Kidney (tissue), 13 donors: ENCODE measurements at regions not wholly inside any gene's neighbourhood (a gene's known extent, or its start where the extent isn't known, plus 50 kb on each side); places are given as distances from the start of the nearest gene placed in this dataset.

ENCODE experiments used
- DNase-seq, 5 donors: peaks; one replicate each; pipeline ENCODE4 v3.0.0-alpha.2; 2013 to 2020
- FAIRE-seq: peaks from 2 replicates; lab custom pipeline; 2012; peaks lifted over from hg19 to GRCh38; lab: Jason Lieb, UNC
- H3K27ac ChIP-seq, 2 donors: one replicate each; pipeline ENCODE4 v1.7.0; 2013; ENCODE audit warnings: low read depth in 2 of 2, low read length in 2 of 2, inconsistent platforms in 1 of 2
- H3K27me3 ChIP-seq: one replicate; pipeline ENCODE4 v1.7.1; 2013; ENCODE audit warnings: low read length, inconsistent platforms; ENCODE audit not compliant: control insufficient read depth, insufficient read depth
- H3K36me3 ChIP-seq, 3 donors: one replicate each; pipeline versions ENCODE4 v1.7.0 to v1.7.1; 2013; ENCODE audit warnings: low read length in 3 of 3, control low read depth in 1 of 3, inconsistent platforms in 1 of 3; ENCODE audit not compliant: insufficient read depth in 3 of 3, control insufficient read depth in 2 of 3
- H3K4me1 ChIP-seq, 3 donors: one replicate each; pipeline versions ENCODE4 v1.7.0 to v1.7.1; 2013; ENCODE audit warnings: low read length in 3 of 3, inconsistent platforms in 1 of 3, low read depth in 1 of 3; ENCODE audit not compliant: control insufficient read depth in 2 of 3, insufficient read depth in 2 of 3
- H3K4me3 ChIP-seq, 3 donors: one replicate each; pipeline versions ENCODE4 v1.7.0 to v1.8.1; 2013; ENCODE audit warnings: low read length in 3 of 3, control low read depth in 1 of 3, inconsistent platforms in 1 of 3
- H3K9ac ChIP-seq, 3 donors: one replicate each; pipeline versions ENCODE4 v1.7.0 to v1.7.1; 2013; ENCODE audit warnings: low read length in 3 of 3, control low read depth in 1 of 3, inconsistent platforms in 1 of 3
- H3K9me3 ChIP-seq, 3 donors: one replicate each; pipeline versions ENCODE4 v1.7.0 to v1.7.1; 2013; ENCODE audit warnings: low read length in 3 of 3, control low read depth in 1 of 3, inconsistent platforms in 1 of 3; ENCODE audit not compliant: control insufficient read depth in 2 of 3, insufficient read depth in 1 of 3
- intact Hi-C: fragments of 100-400 bp; cut with DNase I; formaldehyde crosslinking; loops from one replicate; pipeline ENCODE4 v1.11.1; 2022
- TF ChIP-seq, protein P1 (sequence below): IDR thresholded peaks from 3 replicates; pipeline ENCODE4 v1.5.1; 2012; ENCODE audit warnings: mild to moderate bottlenecking, moderate library complexity, borderline replicate concordance; ENCODE audit not compliant: insufficient read depth; ENCODE audit errors: extremely low read depth
- donor health status: control.
- donor health status: control.
- donor health status: control.
- donor health status: control.
- donor health status: control.
- donor health status: DM: yes; HTN: yes; CAD: no.
- donor health status: Normal renal cell carcinoma (clear cell type).

DNA sequence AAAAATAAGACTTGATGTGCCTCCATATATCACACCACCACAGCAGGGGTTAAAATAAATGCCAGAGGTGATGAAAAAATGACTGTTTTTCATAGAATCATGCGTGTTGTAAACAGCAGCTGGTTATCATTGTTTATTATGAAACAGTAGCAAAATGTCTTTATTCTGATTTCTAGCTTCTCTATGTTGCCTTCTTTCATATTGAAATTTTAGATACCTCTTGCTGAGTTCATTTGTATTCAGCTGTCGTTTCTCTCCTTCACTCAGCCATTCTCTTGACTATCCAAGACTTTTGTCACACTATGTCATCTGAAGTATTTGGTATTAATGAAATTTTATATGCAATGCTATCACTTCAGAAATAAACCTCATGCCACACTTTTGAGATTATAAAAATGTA, 465.0 kb downstream of the TAF11L14 start:
- H3K4me3 ChIP-seq = no peak overlapping the region
- no peak overlapping the region for H3K27ac ChIP-seq
- H3K4me1 ChIP-seq = no peaks in the 10 kb centered on the region
- H3K36me3 ChIP-seq = no peaks in the 10 kb centered on the region
- intact Hi-C loops = no loop called here
- TF ChIP-seq, protein P1, sequence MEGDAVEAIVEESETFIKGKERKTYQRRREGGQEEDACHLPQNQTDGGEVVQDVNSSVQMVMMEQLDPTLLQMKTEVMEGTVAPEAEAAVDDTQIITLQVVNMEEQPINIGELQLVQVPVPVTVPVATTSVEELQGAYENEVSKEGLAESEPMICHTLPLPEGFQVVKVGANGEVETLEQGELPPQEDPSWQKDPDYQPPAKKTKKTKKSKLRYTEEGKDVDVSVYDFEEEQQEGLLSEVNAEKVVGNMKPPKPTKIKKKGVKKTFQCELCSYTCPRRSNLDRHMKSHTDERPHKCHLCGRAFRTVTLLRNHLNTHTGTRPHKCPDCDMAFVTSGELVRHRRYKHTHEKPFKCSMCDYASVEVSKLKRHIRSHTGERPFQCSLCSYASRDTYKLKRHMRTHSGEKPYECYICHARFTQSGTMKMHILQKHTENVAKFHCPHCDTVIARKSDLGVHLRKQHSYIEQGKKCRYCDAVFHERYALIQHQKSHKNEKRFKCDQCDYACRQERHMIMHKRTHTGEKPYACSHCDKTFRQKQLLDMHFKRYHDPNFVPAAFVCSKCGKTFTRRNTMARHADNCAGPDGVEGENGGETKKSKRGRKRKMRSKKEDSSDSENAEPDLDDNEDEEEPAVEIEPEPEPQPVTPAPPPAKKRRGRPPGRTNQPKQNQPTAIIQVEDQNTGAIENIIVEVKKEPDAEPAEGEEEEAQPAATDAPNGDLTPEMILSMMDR = no peak
- no peaks in the 10 kb centered on the region for H3K9me3 ChIP-seq
- no peak for FAIRE-seq
- no peaks in the 10 kb centered on the region for H3K27me3 ChIP-seq
- H3K9ac ChIP-seq = no peak overlapping the region
- DNase-seq = no peak

DNA sequence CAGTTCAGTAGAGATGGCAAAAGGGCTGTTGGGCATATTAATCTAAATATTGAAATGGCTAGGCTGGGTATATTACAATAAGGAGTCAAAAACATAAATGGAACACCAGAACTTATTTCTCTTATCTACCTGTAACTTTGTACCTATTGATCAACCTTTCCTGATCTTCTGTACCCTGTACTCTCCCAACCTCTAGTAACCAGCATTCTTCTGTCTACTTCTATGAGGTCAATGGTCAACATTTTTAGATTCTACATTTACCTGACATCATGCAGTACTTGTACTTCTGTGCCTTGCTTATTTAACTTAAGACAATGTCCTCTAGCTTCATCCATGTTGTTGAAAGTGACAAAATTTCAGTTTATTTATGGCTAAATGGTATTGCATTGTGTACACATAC, 467.3 kb downstream of the TAF11L14 start:
- Histone ChIP-seq H3K9ac (no peak overlapping the region), H3K4me1 (no peaks in the 10 kb centered on the region), H3K4me3 (no peak overlapping the region), H3K36me3 (no peaks in the 10 kb centered on the region), H3K27me3 (no peaks in the 10 kb centered on the region), H3K27ac (no peak overlapping the region), H3K9me3 (no peaks in the 10 kb centered on the region)
- intact Hi-C loops = no loop called here
- TF ChIP-seq, protein P1 = no peak
- no peak for DNase-seq
- FAIRE-seq = no peak

DNA sequence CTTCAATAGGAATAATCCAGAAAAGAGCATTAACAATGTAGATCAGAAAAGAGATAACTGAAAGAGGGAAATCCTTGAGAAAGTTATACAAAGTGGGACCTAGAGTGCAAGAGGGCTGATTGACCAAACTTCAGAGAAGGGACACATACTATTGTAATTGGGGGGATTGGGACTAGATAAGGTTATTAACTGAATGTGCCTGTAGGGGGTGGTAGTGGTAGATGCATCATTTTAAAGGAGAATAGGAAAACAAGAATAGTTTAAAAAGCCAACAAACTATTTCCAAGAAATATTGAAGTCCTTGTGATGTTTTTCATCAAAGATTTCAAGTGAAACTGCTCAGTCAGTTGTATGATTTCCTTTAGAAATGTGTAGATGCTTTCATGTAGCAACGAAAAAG, 468.5 kb downstream of the TAF11L14 start:
- Histone ChIP-seq H3K36me3 (no peaks in the 10 kb centered on the region), H3K4me3 (no peak overlapping the region), H3K27ac (no peak overlapping the region), H3K9me3 (no peaks in the 10 kb centered on the region), H3K27me3 (no peaks in the 10 kb centered on the region), H3K4me1 (no peaks in the 10 kb centered on the region), H3K9ac (no peak overlapping the region)
- FAIRE-seq (no peak), DNase-seq (no peak)
- TF ChIP-seq, protein P1 = no peak
- intact Hi-C loops = no loop called here

DNA sequence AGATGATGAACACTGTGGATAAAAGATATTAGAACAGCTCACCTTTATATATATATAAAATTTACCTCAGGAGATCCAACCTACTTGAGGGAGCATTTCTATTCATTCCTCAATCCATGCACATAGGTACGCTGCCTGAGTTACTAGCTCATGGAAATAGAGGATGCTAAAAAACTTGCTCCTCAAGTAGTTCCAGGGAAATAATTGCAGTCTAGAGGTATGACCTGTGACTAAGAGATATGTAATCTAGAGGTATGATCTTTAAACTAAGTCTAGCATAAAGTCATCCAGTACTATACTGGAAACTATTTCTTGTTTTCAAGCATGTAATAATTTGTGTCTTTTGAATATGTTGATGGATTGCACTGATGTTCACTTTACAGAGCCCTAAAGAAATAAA, 471.2 kb downstream of the TAF11L14 start:
- intact Hi-C loops = no loop called here
- no peak for FAIRE-seq

More for the DNA sequence above, 471.2 kb downstream of the TAF11L14 start:
- Histone ChIP-seq H3K9me3 (no peaks in the 10 kb centered on the region), H3K9ac (no peak overlapping the region), H3K4me1 (no peaks in the 10 kb centered on the region), H3K27ac (no peak overlapping the region), H3K36me3 (no peaks in the 10 kb centered on the region), H3K4me3 (no peak overlapping the region), H3K27me3 (no peaks in the 10 kb centered on the region)
- DNase-seq = no peak
- TF ChIP-seq, protein P1 = no peak
